ENCODE measurements at regions not wholly inside any gene's neighbourhood (a gene's known extent, or its start where the extent isn't known, plus 50 kb on each side); places are given as distances from the start of the nearest gene placed in this dataset.
A peak's percentile ranks its signal among the peaks of the same experiment; 100 is the strongest.
"Not testable (repeated sequence)": the region's sequence is repeated elsewhere in the genome, so short reads cannot be mapped to it uniquely, and the experiment has no call there.

GRCh38 chr4:34502086-34502485 is 1742.2 kb downstream of the ARAP2 start:
- no peak for DNase-seq

- DNase-seq, result not testable (repeated sequence)
These were observed 1739.6 kb downstream of the ARAP2 start for GRCh38 chr4:34504731-34505130.

- not testable (repeated sequence) for DNase-seq
These were observed 1737.7 kb downstream of the ARAP2 start for GRCh38 chr4:34506511-34507092.

- DNase-seq, result no peak
These were observed 1731.7 kb downstream of the ARAP2 start for GRCh38 chr4:34512616-34513015.

- DNase-seq, result no peak
These were observed 1727.8 kb downstream of the ARAP2 start for GRCh38 chr4:34516524-34516923.

- DNase-seq, result no peak
These were observed 1709.4 kb downstream of the ARAP2 start for GRCh38 chr4:34534916-34535315.

GRCh38 chr4:34566091-34566490 is 1678.2 kb downstream of the ARAP2 start:
- DNase-seq, result no peak

- no peak for DNase-seq
These were observed 1672.3 kb downstream of the ARAP2 start for GRCh38 chr4:34572026-34572425.

GRCh38 chr4:34615315-34615714 is 1629.0 kb downstream of the ARAP2 start:
- DNase-seq, result no peak

GRCh38 chr4:34619531-34620162 is 1624.7 kb downstream of the ARAP2 start:
- DNase-seq, result no peak

- DNase-seq, result no peak
These were observed 1615.8 kb downstream of the ARAP2 start for GRCh38 chr4:34628471-34628870.

GRCh38 chr4:34629451-34629850 is 1614.9 kb downstream of the ARAP2 start:
- DNase-seq, result no peak

GRCh38 chr4:34633241-34633640 is 1611.1 kb downstream of the ARAP2 start:
- DNase-seq, result no peak

- no peak for DNase-seq
These were observed 1607.7 kb downstream of the ARAP2 start for GRCh38 chr4:34636623-34637022.

GRCh38 chr4:34643476-34643875 is 1600.8 kb downstream of the ARAP2 start:
- DNase-seq, result no peak

- DNase-seq, result no peak
These were observed 1599.7 kb downstream of the ARAP2 start for GRCh38 chr4:34644579-34645115.

- no peak for DNase-seq
These were observed 1594.6 kb downstream of the ARAP2 start for GRCh38 chr4:34649716-34650115.

GRCh38 chr4:34664051-34664450 is 1580.3 kb downstream of the ARAP2 start:
- DNase-seq, result no peak

GRCh38 chr4:34676400-34676799 is 1567.9 kb downstream of the ARAP2 start:
- no peak for DNase-seq

GRCh38 chr4:34678431-34678830 is 1565.9 kb downstream of the ARAP2 start:
- no peak for DNase-seq

GRCh38 chr4:34679228-34679627 is 1565.1 kb downstream of the ARAP2 start:
- DNase-seq, result no peak

- DNase-seq, result no peak
These were observed 1534.8 kb downstream of the ARAP2 start for GRCh38 chr4:34709564-34709963.

- DNase-seq, result no peak
These were observed 1525.6 kb downstream of the ARAP2 start for GRCh38 chr4:34718576-34719245.

- peak; percentile 49 for DNase-seq
These were observed 1523.7 kb downstream of the ARAP2 start for GRCh38 chr4:34720571-34720970.
